BLaER1 (cell line): ENCODE measurements at regions not wholly inside any gene's neighbourhood (a gene's known extent, or its start where the extent isn't known, plus 50 kb on each side); places are given as distances from the start of the nearest gene placed in this dataset.

Experiments used
- H3K27ac ChIP-seq: shearing (Covaris generic); formaldehyde crosslinking; 2 replicates; pipeline ENCODE4 v1.8.1; 2022
- H3K27me3 ChIP-seq: shearing (Covaris generic); formaldehyde crosslinking; 2 replicates; pipeline ENCODE4 v1.8.1; 2022
- H3K36me3 ChIP-seq: shearing (Covaris generic); formaldehyde crosslinking; 2 replicates; pipeline ENCODE4 v1.8.1; 2022
- H3K4me1 ChIP-seq: shearing (Covaris generic); formaldehyde crosslinking; 2 replicates; pipeline ENCODE4 v1.8.1; 2022
- H3K4me2 ChIP-seq: shearing (Covaris generic); formaldehyde crosslinking; 2 replicates; pipeline ENCODE4 v1.8.1; 2022
- H3K4me3 ChIP-seq: shearing (Covaris generic); formaldehyde crosslinking; 2 replicates; pipeline ENCODE4 v1.8.1; 2022
- H3K9ac ChIP-seq: shearing (Covaris generic); formaldehyde crosslinking; 2 replicates; pipeline ENCODE4 v1.8.1; 2022
- H3K9me3 ChIP-seq: shearing (Covaris generic); formaldehyde crosslinking; 2 replicates; pipeline ENCODE4 v1.8.1; 2022
- H4K20me1 ChIP-seq: shearing (Covaris generic); formaldehyde crosslinking; 2 replicates; pipeline ENCODE4 v1.8.1; 2022
- Cebpa-rat ChIP-seq: shearing (Covaris generic); IDR thresholded peaks from 2 replicates; pipeline ENCODE4 v1.8.1; 2022

- Histone ChIP-seq H3K27me3 (no peaks in the 10 kb centered on the region), H3K4me1 (no peaks in the 10 kb centered on the region), H3K4me2 (no peak overlapping the region), H3K36me3 (no peaks in the 10 kb centered on the region), H3K27ac (no peak overlapping the region), H3K9me3 (no peaks in the 10 kb centered on the region), H4K20me1 (no peaks in the 10 kb centered on the region), H3K9ac (no peak overlapping the region), H3K4me3 (no peak overlapping the region)
- TF ChIP-seq Cebpa-rat = no peak
Measured at GRCh38 chr9:31702957-31703356, 681.5 kb upstream of the ACO1 start.

GRCh38 chr9:31715250-31715649, 669.2 kb upstream of the ACO1 start:
- TF ChIP-seq Cebpa-rat = no peak
- no peaks in the 10 kb centered on the region for H3K9me3 ChIP-seq
- no peak overlapping the region for H3K9ac ChIP-seq
- H3K4me2 ChIP-seq = no peak overlapping the region
- no peak overlapping the region for H3K27ac ChIP-seq
- H4K20me1 ChIP-seq = no peaks in the 10 kb centered on the region
- H3K4me3 ChIP-seq = no peak overlapping the region
- no peaks in the 10 kb centered on the region for H3K4me1 ChIP-seq
- H3K27me3 ChIP-seq = no peaks in the 10 kb centered on the region
- H3K36me3 ChIP-seq = no peaks in the 10 kb centered on the region

GRCh38 chr9:31719262-31719661, 665.2 kb upstream of the ACO1 start:
- TF ChIP-seq Cebpa-rat = no peak
- H3K4me1 ChIP-seq = no peaks in the 10 kb centered on the region
- no peak overlapping the region for H3K9ac ChIP-seq
- no peak overlapping the region for H3K27ac ChIP-seq
- no peaks in the 10 kb centered on the region for H3K27me3 ChIP-seq
- H3K36me3 ChIP-seq = no peaks in the 10 kb centered on the region
- no peak overlapping the region for H3K4me2 ChIP-seq
- H4K20me1 ChIP-seq = no peaks in the 10 kb centered on the region
- no peaks in the 10 kb centered on the region for H3K9me3 ChIP-seq
- H3K4me3 ChIP-seq = no peak overlapping the region

GRCh38 chr9:31730398-31730797, 654.0 kb upstream of the ACO1 start:
- Histone ChIP-seq H3K27ac (no peak overlapping the region), H3K36me3 (no peaks in the 10 kb centered on the region), H4K20me1 (no peaks in the 10 kb centered on the region), H3K9ac (no peak overlapping the region), H3K4me1 (no peaks in the 10 kb centered on the region), H3K4me2 (no peak overlapping the region), H3K4me3 (no peak overlapping the region), H3K27me3 (no peaks in the 10 kb centered on the region), H3K9me3 (no peaks in the 10 kb centered on the region)
- TF ChIP-seq Cebpa-rat = no peak

- H3K9me3 ChIP-seq = no peaks in the 10 kb centered on the region
- H3K9ac ChIP-seq = no peak overlapping the region
- H3K36me3 ChIP-seq = no peaks in the 10 kb centered on the region
- H3K4me3 ChIP-seq = no peak overlapping the region
- TF ChIP-seq Cebpa-rat = no peak
- no peaks in the 10 kb centered on the region for H3K27me3 ChIP-seq
- no peak overlapping the region for H3K27ac ChIP-seq
- H4K20me1 ChIP-seq = no peaks in the 10 kb centered on the region
- no peak overlapping the region for H3K4me2 ChIP-seq
- H3K4me1 ChIP-seq = no peaks in the 10 kb centered on the region
Measured at GRCh38 chr9:31733166-31733565, 651.3 kb upstream of the ACO1 start.

- no peak for TF ChIP-seq Cebpa-rat
- no peaks in the 10 kb centered on the region for H3K27me3 ChIP-seq
- no peak overlapping the region for H3K27ac ChIP-seq
- no peaks in the 10 kb centered on the region for H4K20me1 ChIP-seq
- no peaks in the 10 kb centered on the region for H3K9me3 ChIP-seq
- H3K4me3 ChIP-seq = no peak overlapping the region
- no peaks in the 10 kb centered on the region for H3K4me1 ChIP-seq
- no peak overlapping the region for H3K9ac ChIP-seq
- no peak overlapping the region for H3K4me2 ChIP-seq
- H3K36me3 ChIP-seq = no peaks in the 10 kb centered on the region
Measured at GRCh38 chr9:31736581-31737179, 647.8 kb upstream of the ACO1 start.

- Histone ChIP-seq H3K27ac (no peak overlapping the region), H3K4me3 (no peak overlapping the region), H3K9me3 (no peaks in the 10 kb centered on the region), H3K4me1 (no peaks in the 10 kb centered on the region), H3K27me3 (no peaks in the 10 kb centered on the region), H3K4me2 (no peak overlapping the region), H3K36me3 (no peaks in the 10 kb centered on the region), H4K20me1 (no peaks in the 10 kb centered on the region), H3K9ac (no peak overlapping the region)
- no peak for TF ChIP-seq Cebpa-rat
Measured at GRCh38 chr9:31740705-31741104, 643.7 kb upstream of the ACO1 start.

- no peak overlapping the region for H3K4me3 ChIP-seq
- no peak overlapping the region for H3K9ac ChIP-seq
- H3K27ac ChIP-seq = no peak overlapping the region
- H4K20me1 ChIP-seq = no peaks in the 10 kb centered on the region
- no peak overlapping the region for H3K4me2 ChIP-seq
- H3K27me3 ChIP-seq = no peaks in the 10 kb centered on the region
- no peaks in the 10 kb centered on the region for H3K9me3 ChIP-seq
- H3K36me3 ChIP-seq = no peaks in the 10 kb centered on the region
- no peaks in the 10 kb centered on the region for H3K4me1 ChIP-seq
- no peak for TF ChIP-seq Cebpa-rat
Measured at GRCh38 chr9:31744589-31744988, 639.9 kb upstream of the ACO1 start.

- Histone ChIP-seq H3K9me3 (no peaks in the 10 kb centered on the region), H3K36me3 (no peaks in the 10 kb centered on the region), H3K9ac (no peak overlapping the region), H3K4me1 (no peaks in the 10 kb centered on the region), H4K20me1 (no peaks in the 10 kb centered on the region), H3K4me3 (no peak overlapping the region), H3K4me2 (no peak overlapping the region), H3K27me3 (no peaks in the 10 kb centered on the region), H3K27ac (no peak overlapping the region)
- no peak for TF ChIP-seq Cebpa-rat
Measured at GRCh38 chr9:31745468-31745867, 639.0 kb upstream of the ACO1 start.

GRCh38 chr9:31745886-31746285, 638.6 kb upstream of the ACO1 start:
- H3K27me3 ChIP-seq = no peaks in the 10 kb centered on the region
- no peaks in the 10 kb centered on the region for H4K20me1 ChIP-seq
- TF ChIP-seq Cebpa-rat = no peak
- H3K9ac ChIP-seq = no peak overlapping the region
- no peaks in the 10 kb centered on the region for H3K36me3 ChIP-seq
- H3K4me1 ChIP-seq = no peaks in the 10 kb centered on the region
- H3K9me3 ChIP-seq = no peaks in the 10 kb centered on the region
- H3K4me2 ChIP-seq = no peak overlapping the region
- H3K4me3 ChIP-seq = no peak overlapping the region
- no peak overlapping the region for H3K27ac ChIP-seq

- H3K27me3 ChIP-seq = no peaks in the 10 kb centered on the region
- H3K4me2 ChIP-seq = no peak overlapping the region
- H3K36me3 ChIP-seq = no peaks in the 10 kb centered on the region
- H3K4me3 ChIP-seq = no peak overlapping the region
- no peaks in the 10 kb centered on the region for H4K20me1 ChIP-seq
- no peak overlapping the region for H3K9ac ChIP-seq
- no peaks in the 10 kb centered on the region for H3K4me1 ChIP-seq
- no peak overlapping the region for H3K27ac ChIP-seq
- no peaks in the 10 kb centered on the region for H3K9me3 ChIP-seq
- TF ChIP-seq Cebpa-rat = no peak
Measured at GRCh38 chr9:31753756-31754155, 630.7 kb upstream of the ACO1 start.
